ENCODE measurements at regions not wholly inside any gene's neighbourhood (a gene's known extent, or its start where the extent isn't known, plus 50 kb on each side); places are given as distances from the start of the nearest gene placed in this dataset.

DNA sequence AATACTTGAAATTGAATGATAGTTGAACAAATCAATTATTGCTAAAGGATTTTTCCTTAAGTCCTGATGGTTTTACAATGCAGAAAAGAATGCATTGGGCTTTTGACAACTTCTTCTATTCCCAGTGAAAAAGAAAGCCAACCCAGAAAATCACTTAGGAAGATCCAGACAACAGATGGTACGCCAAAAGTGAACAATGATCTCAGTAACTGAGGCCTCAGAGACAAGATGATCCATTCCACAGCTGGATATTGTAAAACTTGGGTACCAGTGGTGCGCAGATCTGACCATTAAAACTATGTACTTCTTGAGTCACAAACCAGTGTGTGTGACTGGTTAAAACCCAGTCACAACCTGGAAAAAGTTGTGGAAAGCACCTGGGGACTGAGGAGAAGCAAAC is 173.5 kb downstream of the ETAA1 start:
- TF ChIP-seq, protein P1, sequence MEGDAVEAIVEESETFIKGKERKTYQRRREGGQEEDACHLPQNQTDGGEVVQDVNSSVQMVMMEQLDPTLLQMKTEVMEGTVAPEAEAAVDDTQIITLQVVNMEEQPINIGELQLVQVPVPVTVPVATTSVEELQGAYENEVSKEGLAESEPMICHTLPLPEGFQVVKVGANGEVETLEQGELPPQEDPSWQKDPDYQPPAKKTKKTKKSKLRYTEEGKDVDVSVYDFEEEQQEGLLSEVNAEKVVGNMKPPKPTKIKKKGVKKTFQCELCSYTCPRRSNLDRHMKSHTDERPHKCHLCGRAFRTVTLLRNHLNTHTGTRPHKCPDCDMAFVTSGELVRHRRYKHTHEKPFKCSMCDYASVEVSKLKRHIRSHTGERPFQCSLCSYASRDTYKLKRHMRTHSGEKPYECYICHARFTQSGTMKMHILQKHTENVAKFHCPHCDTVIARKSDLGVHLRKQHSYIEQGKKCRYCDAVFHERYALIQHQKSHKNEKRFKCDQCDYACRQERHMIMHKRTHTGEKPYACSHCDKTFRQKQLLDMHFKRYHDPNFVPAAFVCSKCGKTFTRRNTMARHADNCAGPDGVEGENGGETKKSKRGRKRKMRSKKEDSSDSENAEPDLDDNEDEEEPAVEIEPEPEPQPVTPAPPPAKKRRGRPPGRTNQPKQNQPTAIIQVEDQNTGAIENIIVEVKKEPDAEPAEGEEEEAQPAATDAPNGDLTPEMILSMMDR (IDR thresholded peaks at IDR 0.05) = no peak
- no peak for TF ChIP-seq ZFX (IDR thresholded peaks at IDR 0.05; ENCODE audit: borderline replicate concordance)

Data from 22Rv1 (cell line).